ENCODE measurements at regions not wholly inside any gene's neighbourhood (a gene's known extent, or its start where the extent isn't known, plus 50 kb on each side); places are given as distances from the start of the nearest gene placed in this dataset.

- Histone ChIP-seq H3K79me2 (ENCODE audit: insufficient read depth, low read length) (no peaks in the 10 kb centered on the region), H3K4me1 (ENCODE audit: insufficient read depth, low read length, poor library complexity, severe bottlenecking) (no peaks in the 10 kb centered on the region), H3K9me3 (ENCODE audit: insufficient read depth, low read depth, low read length) (no peaks in the 10 kb centered on the region), H2AFZ (ENCODE audit: low read length) (no peak overlapping the region), H3K9me2 (replicated peaks; ENCODE audit: low read depth, low read length) (no peaks in the 10 kb centered on the region), H3F3A (ENCODE audit: low read depth) (no peaks in the 10 kb centered on the region), H3K4me3 (ENCODE audit: low read length, poor library complexity, severe bottlenecking) (no peak overlapping the region), H3K27me3 (ENCODE audit: insufficient read depth, low read length, poor library complexity, severe bottlenecking) (no peaks in the 10 kb centered on the region), H4K20me1 (ENCODE audit: insufficient read depth, low read length, poor library complexity, severe bottlenecking) (no peaks in the 10 kb centered on the region), H3K9ac (ENCODE audit: low read depth, low read length, poor library complexity, severe bottlenecking) (no peak overlapping the region), H3K4me2 (ENCODE audit: low read depth, low read length, poor library complexity, severe bottlenecking) (no peak overlapping the region), H3K36me3 (ENCODE audit: insufficient read depth, low read length) (no peaks in the 10 kb centered on the region)
- no peak for TF ChIP-seq EZH2phosphoT487 (IDR thresholded peaks at IDR 0.05; ENCODE audit: borderline replicate concordance)
- TF ChIP-seq CTCF (conservative IDR thresholded peaks at IDR 0.05; ENCODE audit: low read length): no peak
These were observed 352.0 kb upstream of the DACH1 start for GRCh38 chr13:72218966-72219365.

GRCh38 chr13:72217142-72217541 is 350.1 kb upstream of the DACH1 start:
- Histone ChIP-seq H3F3A (ENCODE audit: low read depth) (no peaks in the 10 kb centered on the region), H3K27me3 (ENCODE audit: insufficient read depth, low read length, poor library complexity, severe bottlenecking) (no peaks in the 10 kb centered on the region), H4K20me1 (ENCODE audit: insufficient read depth, low read length, poor library complexity, severe bottlenecking) (no peaks in the 10 kb centered on the region), H3K79me2 (ENCODE audit: insufficient read depth, low read length) (no peaks in the 10 kb centered on the region), H3K9ac (ENCODE audit: low read depth, low read length, poor library complexity, severe bottlenecking) (no peak overlapping the region), H3K4me3 (ENCODE audit: low read length, poor library complexity, severe bottlenecking) (no peak overlapping the region), H3K4me2 (ENCODE audit: low read depth, low read length, poor library complexity, severe bottlenecking) (no peak overlapping the region), H3K9me2 (replicated peaks; ENCODE audit: low read depth, low read length) (no peaks in the 10 kb centered on the region), H3K9me3 (ENCODE audit: insufficient read depth, low read depth, low read length) (no peaks in the 10 kb centered on the region), H2AFZ (ENCODE audit: low read length) (no peak overlapping the region), H3K36me3 (ENCODE audit: insufficient read depth, low read length) (no peaks in the 10 kb centered on the region), H3K4me1 (ENCODE audit: insufficient read depth, low read length, poor library complexity, severe bottlenecking) (no peaks in the 10 kb centered on the region)
- TF ChIP-seq CTCF (conservative IDR thresholded peaks at IDR 0.05; ENCODE audit: low read length) (no peak), EZH2phosphoT487 (IDR thresholded peaks at IDR 0.05; ENCODE audit: borderline replicate concordance) (no peak)

DNA sequence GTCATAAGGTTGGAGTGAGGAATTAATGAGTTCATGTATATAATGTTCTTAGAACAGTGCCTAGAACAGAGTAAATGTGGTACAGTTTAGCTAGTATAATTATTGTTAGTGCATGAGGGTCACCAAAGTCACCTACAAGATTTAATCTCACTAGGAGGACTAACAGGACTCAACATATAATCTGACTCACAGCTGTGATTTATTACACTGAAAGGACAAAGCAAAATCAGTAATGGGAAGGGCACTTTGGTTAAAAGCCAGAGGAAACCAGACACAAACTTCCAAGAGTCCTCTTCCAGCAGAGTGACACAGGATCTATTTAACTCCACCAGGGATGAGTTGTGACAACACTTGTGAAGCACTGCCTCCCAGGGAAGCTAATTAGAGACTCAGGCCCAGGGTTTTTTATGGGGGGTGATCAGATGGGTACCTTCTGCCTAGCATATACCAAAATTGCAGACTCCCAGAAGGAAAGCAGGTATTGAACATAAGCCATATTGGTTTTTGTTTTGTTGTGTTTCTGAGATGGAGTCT is 341.2 kb upstream of the DACH1 start:
- Histone ChIP-seq H3F3A (ENCODE audit: low read depth) (no peaks in the 10 kb centered on the region), H3K9me2 (replicated peaks; ENCODE audit: low read depth, low read length) (no peaks in the 10 kb centered on the region), H3K9me3 (ENCODE audit: insufficient read depth, low read depth, low read length) (no peaks in the 10 kb centered on the region), H3K4me3 (ENCODE audit: low read length, poor library complexity, severe bottlenecking) (no peak overlapping the region), H3K36me3 (ENCODE audit: insufficient read depth, low read length) (no peaks in the 10 kb centered on the region), H3K4me1 (ENCODE audit: insufficient read depth, low read length, poor library complexity, severe bottlenecking) (no peaks in the 10 kb centered on the region), H4K20me1 (ENCODE audit: insufficient read depth, low read length, poor library complexity, severe bottlenecking) (no peaks in the 10 kb centered on the region), H3K27me3 (ENCODE audit: insufficient read depth, low read length, poor library complexity, severe bottlenecking) (no peaks in the 10 kb centered on the region), H3K79me2 (ENCODE audit: insufficient read depth, low read length) (no peaks in the 10 kb centered on the region), H2AFZ (ENCODE audit: low read length) (no peak overlapping the region), H3K9ac (ENCODE audit: low read depth, low read length, poor library complexity, severe bottlenecking) (no peak overlapping the region), H3K4me2 (ENCODE audit: low read depth, low read length, poor library complexity, severe bottlenecking) (no peak overlapping the region)
- TF ChIP-seq CTCF (conservative IDR thresholded peaks at IDR 0.05; ENCODE audit: low read length) (no peak), EZH2phosphoT487 (IDR thresholded peaks at IDR 0.05; ENCODE audit: borderline replicate concordance) (no peak)

All from Loucy (cell line).